OCI-LY1 (cell line): ENCODE measurements at regions not wholly inside any gene's neighbourhood (a gene's known extent, or its start where the extent isn't known, plus 50 kb on each side); places are given as distances from the start of the nearest gene placed in this dataset.

Experiments used
- CTCF ChIP-seq: fragments of 200-600 bp; sonication (generic), shearing (Covaris generic); IDR thresholded peaks from 2 replicates; pipeline ENCODE4 v1.5.1; 2017; ENCODE audit warnings: mild to moderate bottlenecking, antibody characterized with exemption, low read length, moderate library complexity, mixed read lengths
- EZH2 ChIP-seq: fragments of 200-600 bp; sonication (generic), shearing (Covaris generic); IDR thresholded peaks from 2 replicates; pipeline ENCODE4 v1.8.0; 2017; ENCODE audit warnings: borderline replicate concordance, mixed run types, mild to moderate bottlenecking, antibody characterized with exemption, low read length, moderate library complexity, mixed read lengths

- TF ChIP-seq CTCF (no peak), EZH2 (no peak)
Observed at GRCh38 chr22:49291169-49291568, 536.5 kb downstream of the BRD1 start.
